Endothelial cell of hepatic sinusoid (primary cell): ENCODE measurements at regions not wholly inside any gene's neighbourhood (a gene's known extent, or its start where the extent isn't known, plus 50 kb on each side); places are given as distances from the start of the nearest gene placed in this dataset.
"Not testable (repeated sequence)": the region's sequence is repeated elsewhere in the genome, so short reads cannot be mapped to it uniquely, and the experiment has no call there.

Experiments
- in situ Hi-C: cut with HindIII; loops from 2 replicates; pipeline ENCODE4 v1.10.0; 2017; ENCODE audit warnings: low sequenced_read_pairs

GRCh38 chr2:193187816-193188215 lies 993.1 kb upstream of the TMEFF2 start:
- in situ Hi-C loops: no loop called here

GRCh38 chr2:193170981-193171380 lies 976.2 kb upstream of the TMEFF2 start:
- in situ Hi-C loops: not testable (repeated sequence)

GRCh38 chr2:193156480-193156879 lies 961.7 kb upstream of the TMEFF2 start:
- in situ Hi-C loops: no loop called here

- in situ Hi-C loops: no loop called here
These were observed 959.3 kb upstream of the TMEFF2 start for GRCh38 chr2:193154076-193154475.

- in situ Hi-C loops: no loop called here
These were observed 958.8 kb upstream of the TMEFF2 start for GRCh38 chr2:193153576-193153975.

- in situ Hi-C loops: not testable (repeated sequence)
These were observed 947.7 kb upstream of the TMEFF2 start for GRCh38 chr2:193142467-193142866.

- in situ Hi-C loops: no loop called here
These were observed 947.3 kb upstream of the TMEFF2 start for GRCh38 chr2:193141998-193142397.

GRCh38 chr2:193140895-193141294 lies 946.2 kb upstream of the TMEFF2 start:
- in situ Hi-C loops: not testable (repeated sequence)

- in situ Hi-C loops: no loop called here
These were observed 930.1 kb upstream of the TMEFF2 start for GRCh38 chr2:193124815-193125214.

GRCh38 chr2:193114827-193115226 lies 920.1 kb upstream of the TMEFF2 start:
- in situ Hi-C loops: no loop called here

GRCh38 chr2:193112986-193113385 lies 918.3 kb upstream of the TMEFF2 start:
- in situ Hi-C loops: no loop called here

GRCh38 chr2:193103064-193103463 lies 908.3 kb upstream of the TMEFF2 start:
- in situ Hi-C loops: no loop called here

GRCh38 chr2:193101591-193101990 lies 906.9 kb upstream of the TMEFF2 start:
- in situ Hi-C loops: no loop called here

- in situ Hi-C loops: no loop called here
These were observed 893.3 kb upstream of the TMEFF2 start for GRCh38 chr2:193088026-193088425.

- in situ Hi-C loops: no loop called here
These were observed 882.3 kb upstream of the TMEFF2 start for GRCh38 chr2:193076995-193077394.

GRCh38 chr2:193074933-193075332 lies 880.2 kb upstream of the TMEFF2 start:
- in situ Hi-C loops: no loop called here

GRCh38 chr2:193072647-193073046 lies 877.9 kb upstream of the TMEFF2 start:
- in situ Hi-C loops: no loop called here

- in situ Hi-C loops: not testable (repeated sequence)
These were observed 830.8 kb upstream of the TMEFF2 start for GRCh38 chr2:193025556-193025955.

GRCh38 chr2:193024791-193025190 lies 830.1 kb upstream of the TMEFF2 start:
- in situ Hi-C loops: no loop called here

- in situ Hi-C loops: no loop called here
These were observed 817.1 kb upstream of the TMEFF2 start for GRCh38 chr2:193011870-193012269.

GRCh38 chr2:192993059-192993458 lies 798.3 kb upstream of the TMEFF2 start:
- in situ Hi-C loops: no loop called here

- in situ Hi-C loops: no loop called here
These were observed 788.4 kb upstream of the TMEFF2 start for GRCh38 chr2:192983173-192983572.

GRCh38 chr2:192978395-192978794 lies 783.7 kb upstream of the TMEFF2 start:
- in situ Hi-C loops: no loop called here

- in situ Hi-C loops: no loop called here
These were observed 777.2 kb upstream of the TMEFF2 start for GRCh38 chr2:192971981-192972380.
